ENCODE measurements at regions not wholly inside any gene's neighbourhood (a gene's known extent, or its start where the extent isn't known, plus 50 kb on each side); places are given as distances from the start of the nearest gene placed in this dataset.

GRCh38 chr2:18961991-18962421, 372.6 kb upstream of the NT5C1B start:
- 80 to 91% methylated on average over 3 to 14 of the region's 14 CpGs for WGBS, 2 donors (ENCODE audit: low coverage in 1 of 2)
- Histone ChIP-seq H3K4me1 (no peaks in the 10 kb centered on the region), H3K4me3 (no peak overlapping the region), H3K36me3 (no peaks in the 10 kb centered on the region), H3K27ac (no peak overlapping the region), H3K27me3 (no peaks in the 10 kb centered on the region), H3K9me3 (no peaks in the 10 kb centered on the region)
- no peak for DNase-seq
- intact Hi-C loops (cut with DNase I; ENCODE audit: low total_unique reads): no loop called here
- in situ Hi-C loops (cut with MboI; ENCODE audit: low pct_ligation_motif_present in 1 of 4, low pct_unique_long_range_greater_than_20kb in 1 of 4, low sequenced_read_pairs in 3 of 4): no loop called here
- TF ChIP-seq POLR2AphosphoS5 (IDR thresholded peaks at IDR 0.05) (no peak), EP300 (IDR thresholded peaks at IDR 0.05; ENCODE audit: low read depth) (no peak), POLR2A (IDR thresholded peaks at IDR 0.05) (no peak), CTCF (IDR thresholded peaks at IDR 0.05) (no peak)

GRCh38 chr2:18959952-18960717, 370.8 kb upstream of the NT5C1B start:
- intact Hi-C loops (cut with DNase I; ENCODE audit: low total_unique reads): no loop called here
- H3K9me3 ChIP-seq: no peaks in the 10 kb centered on the region

GRCh38 chr2:18959200-18959599, 369.8 kb upstream of the NT5C1B start:
- Histone ChIP-seq H3K27ac (no peak overlapping the region), H3K4me3 (no peak overlapping the region), H3K27me3 (no peaks in the 10 kb centered on the region), H3K9me3 (peaks cover 3 to 6% of the 10 kb centered on the region in 2 donors), H3K4me1 (no peaks in the 10 kb centered on the region), H3K36me3 (no peaks in the 10 kb centered on the region)
- DNase-seq: no peak
- WGBS, 2 donors (ENCODE audit: low coverage in 1 of 2): 80 to 85% methylated on average over 1 of the region's 1 CpG
- intact Hi-C loops (cut with DNase I; ENCODE audit: low total_unique reads) (no loop called here), in situ Hi-C loops (cut with MboI; ENCODE audit: low pct_ligation_motif_present in 1 of 4, low pct_unique_long_range_greater_than_20kb in 1 of 4, low sequenced_read_pairs in 3 of 4) (no loop called here)
- TF ChIP-seq POLR2A (IDR thresholded peaks at IDR 0.05) (no peak), POLR2AphosphoS5 (IDR thresholded peaks at IDR 0.05) (no peak), CTCF (IDR thresholded peaks at IDR 0.05) (no peak), EP300 (IDR thresholded peaks at IDR 0.05; ENCODE audit: low read depth) (no peak)

More at GRCh38 chr2:18959952-18960717, 370.8 kb upstream of the NT5C1B start:
- H3K36me3 ChIP-seq: no peaks in the 10 kb centered on the region
- in situ Hi-C loops (cut with MboI; ENCODE audit: low pct_ligation_motif_present in 1 of 4, low pct_unique_long_range_greater_than_20kb in 1 of 4, low sequenced_read_pairs in 3 of 4): no loop called here
- H3K4me3 ChIP-seq: no peak overlapping the region
- no peak overlapping the region for H3K27ac ChIP-seq
- H3K27me3 ChIP-seq: no peaks in the 10 kb centered on the region
- H3K4me1 ChIP-seq: no peaks in the 10 kb centered on the region
- TF ChIP-seq EP300 (IDR thresholded peaks at IDR 0.05; ENCODE audit: low read depth) (no peak), POLR2A (IDR thresholded peaks at IDR 0.05) (no peak), POLR2AphosphoS5 (IDR thresholded peaks at IDR 0.05) (no peak), CTCF (IDR thresholded peaks at IDR 0.05) (no peak)
- no peak for DNase-seq

- WGBS, 2 donors (ENCODE audit: low coverage in 1 of 2): 54 to 81% methylated on average over 1 of the region's 1 CpG
- no peak for DNase-seq
- Histone ChIP-seq H3K4me1 (no peaks in the 10 kb centered on the region), H3K4me3 (no peak overlapping the region), H3K27ac (no peak overlapping the region), H3K27me3 (no peaks in the 10 kb centered on the region), H3K9me3 (peaks cover 3 to 6% of the 10 kb centered on the region in 2 donors), H3K36me3 (no peaks in the 10 kb centered on the region)
- in situ Hi-C loops (cut with MboI; ENCODE audit: low pct_ligation_motif_present in 1 of 4, low pct_unique_long_range_greater_than_20kb in 1 of 4, low sequenced_read_pairs in 3 of 4) (no loop called here), intact Hi-C loops (cut with DNase I; ENCODE audit: low total_unique reads) (no loop called here)
- TF ChIP-seq POLR2AphosphoS5 (IDR thresholded peaks at IDR 0.05) (no peak), CTCF (IDR thresholded peaks at IDR 0.05) (no peak), EP300 (IDR thresholded peaks at IDR 0.05; ENCODE audit: low read depth) (no peak), POLR2A (IDR thresholded peaks at IDR 0.05) (no peak)
Observed at GRCh38 chr2:18957909-18958308, 368.5 kb upstream of the NT5C1B start.
